HepG2 (cell line): ENCODE measurements at regions not wholly inside any gene's neighbourhood (a gene's known extent, or its start where the extent isn't known, plus 50 kb on each side); places are given as distances from the start of the nearest gene placed in this dataset.

Experiments used
- ATAC-seq: fragments of 200-7000 bp; cut with Tn5 transposase; 3 replicates; pipeline ENCODE4 v1.9.1; 2020; ENCODE audit warnings: mild to moderate bottlenecking, moderate library complexity
- BruUV-seq: library from RNA; stranded (reverse); fragments of 400-500 nt; replicated peaks from 2 replicates; lab custom pipeline; 2021; lab: Mats Ljungman, UMichigan
- CTCF ChIA-PET: fragments of 300-600 bp; formaldehyde crosslinking; extraction: SDS; loops from one replicate; lab custom pipeline; 2021; ENCODE audit warnings: low total read pairs, inconsistent platforms, low intra/inter-chr PET ratio; lab: Yijun Ruan, JAX
- POLR2A ChIA-PET: fragments of 350-600 bp; sonication (Branson Sonifier 250); formaldehyde crosslinking; loops from one replicate; lab custom pipeline; 2020; ENCODE audit warnings: antibody characterized with exemption, inconsistent platforms; lab: Yijun Ruan, JAX
- DNase-seq: peaks from one replicate; pipeline ENCODE4 v3.0.0-alpha.2; 2015; ENCODE audit warnings: low spot score
- FAIRE-seq: peaks from 3 replicates; lab custom pipeline; 2011; peaks lifted over from hg19 to GRCh38; lab: Jason Lieb, UNC
- H2AFZ ChIP-seq: one replicate; pipeline ENCODE4 v1.6.1; 2011; ENCODE audit warnings: low read length, inconsistent platforms
- H3K27ac ChIP-seq: fragments of 300-600 bp; 3 replicates; pipeline ENCODE4 v1.8.0; 2011; ENCODE audit warnings: mixed run types, mild to moderate bottlenecking, mixed read lengths, low read length, inconsistent platforms; ENCODE audit not compliant: insufficient read depth; ENCODE audit errors: extremely low read length
- H3K27me3 ChIP-seq, 2 experiments: fragments of 200-600 bp in 1 of 2; 2 replicates in 1 of 2; 3 replicates in 1 of 2; pipeline versions ENCODE4 v1.6.0 to v1.8.0; 2011; ENCODE audit warnings: low read length in 2 of 2, mild to moderate bottlenecking in 2 of 2, moderate library complexity in 2 of 2, inconsistent platforms in 1 of 2; ENCODE audit not compliant: insufficient read depth in 2 of 2, control insufficient read depth in 1 of 2
- H3K36me3 ChIP-seq, 2 experiments: fragments of 200-600 bp in 1 of 2; replicated peaks in 1 of 2; 2 replicates in 1 of 2; 3 replicates in 1 of 2; pipeline versions ENCODE4 v1.5.1 to v1.8.0; 2011; ENCODE audit warnings: low read length in 2 of 2, inconsistent platforms in 1 of 2; ENCODE audit not compliant: insufficient read depth in 2 of 2, control insufficient read depth in 1 of 2
- H3K4me1 ChIP-seq: 2 replicates; pipeline ENCODE4 v1.5.1; 2012; ENCODE audit warnings: low read length, inconsistent platforms; ENCODE audit not compliant: insufficient read depth
- H3K4me2 ChIP-seq: 2 replicates; pipeline ENCODE4 v1.6.0; 2011; ENCODE audit warnings: low read depth, low read length, inconsistent platforms
- H3K4me3 ChIP-seq, 3 experiments: fragments of 200-600 bp in 1 of 3; sonication (generic), shearing (Covaris generic) in 1 of 3; replicated peaks in 1 of 3; 2 replicates each; pipeline ENCODE4 v1.5.1; 2011 to 2016; ENCODE audit warnings: low read length in 3 of 3, inconsistent platforms in 2 of 3, low read depth in 2 of 3, mild to moderate bottlenecking in 2 of 3, control low read depth in 1 of 3, mixed read lengths in 1 of 3; ENCODE audit not compliant: insufficient read depth in 1 of 3
- H3K79me2 ChIP-seq: one replicate; pipeline ENCODE4 v1.6.1; 2011; ENCODE audit warnings: low read length, inconsistent platforms; ENCODE audit not compliant: insufficient read depth
- H3K9ac ChIP-seq: 2 replicates; pipeline ENCODE4 v1.6.0; 2011; ENCODE audit warnings: mild to moderate bottlenecking, low read depth, low read length, inconsistent platforms; ENCODE audit not compliant: insufficient read depth
- H3K9me3 ChIP-seq: 2 replicates; pipeline ENCODE4 v1.5.1; 2012; ENCODE audit warnings: mild to moderate bottlenecking, low read length
- H4K20me1 ChIP-seq: 2 replicates; pipeline ENCODE4 v1.6.0; 2011; ENCODE audit warnings: inconsistent platforms, mild to moderate bottlenecking, low read length, moderate library complexity; ENCODE audit not compliant: insufficient read depth
- ARNT ChIP-seq: fragments of 450-650 bp; IDR thresholded peaks from 2 replicates; pipeline ENCODE4 v1.6.1; 2017
- GRHL1 ChIP-seq: sonication (generic); formaldehyde crosslinking; conservative IDR thresholded peaks from 2 replicates; pipeline ENCODE4 v1.8.0; 2022; ENCODE audit warnings: missing genetic modification reagents
- HHEX ChIP-seq: IDR thresholded peaks from 2 replicates; pipeline ENCODE4 v1.6.1; 2016; ENCODE audit warnings: control low read depth
- ZBTB21 ChIP-seq: sonication (generic); formaldehyde crosslinking; IDR thresholded peaks from 2 replicates; pipeline ENCODE4 v1.4.0; 2020; ENCODE audit warnings: missing genetic modification reagents
- ZFP91 ChIP-seq: sonication (generic); formaldehyde crosslinking; IDR thresholded peaks from 2 replicates; pipeline ENCODE4 v1.9.0; 2022; ENCODE audit warnings: missing genetic modification reagents, mild to moderate bottlenecking, borderline replicate concordance
- ZHX2 ChIP-seq, 2 experiments: sonication (generic) in 1 of 2; formaldehyde crosslinking in 1 of 2; IDR thresholded peaks; 2 replicates each; pipeline versions ENCODE4 v1.6.1 to v1.9.0; 2014 to 2022; ENCODE audit warnings: antibody characterized with exemption in 1 of 2, borderline replicate concordance in 1 of 2, inconsistent platforms in 1 of 2, low read depth in 1 of 2, missing genetic modification reagents in 1 of 2
- ZNF136 ChIP-seq: sonication (generic); formaldehyde crosslinking; IDR thresholded peaks from 2 replicates; pipeline ENCODE4 v1.8.1; 2022; ENCODE audit warnings: low read depth, mild to moderate bottlenecking, moderate library complexity, missing genetic modification reagents
- ZNF850 ChIP-seq: sonication (generic); formaldehyde crosslinking; conservative IDR thresholded peaks from 2 replicates; pipeline ENCODE4 v1.9.0; 2021; ENCODE audit warnings: mild to moderate bottlenecking, missing genetic modification reagents
- WGBS: methylation state at CpG from one replicate; pipeline ENCODE4 v1.1.6; 2017; ENCODE audit warnings: low lambda C conversion rate; 5-methylcytosine and 5-hydroxymethylcytosine counted together
- in situ Hi-C: cut with HindIII; loops from 2 replicates; pipeline ENCODE4 v1.10.0; 2017; ENCODE audit warnings: low pct_unique_long_range_greater_than_20kb; ENCODE audit not compliant: extremely low pct_ligation_motif_present
- intact Hi-C: fragments of 100-400 bp; cut with micrococcal nuclease; formaldehyde crosslinking; loops from one replicate; pipeline ENCODE4 v1.10.0; 2022; ENCODE audit not compliant: unreplicated experiment

- H3K4me2 ChIP-seq = no peak overlapping the region
- ChIA-PET CTCF (no interaction called here), POLR2A (no interaction called here)
- H3K4me1 ChIP-seq = peaks cover 30% of the 10 kb centered on the region
- no peak overlapping the region for H3K27ac ChIP-seq
- WGBS = 20% methylated on average over 5 of the region's 5 CpGs
- no peak for ATAC-seq
- BruUV-seq = no TSS peak
- no peak overlapping the region for H3K9ac ChIP-seq
- no peaks in the 10 kb centered on the region for H3K9me3 ChIP-seq
- H3K27me3 ChIP-seq = no peaks in the 10 kb centered on the region; a peak in 1 of 5 replicates
- no peak for TF ChIP-seq ZNF136 (CRISPR knock-in tag)
- TF ChIP-seq GRHL1 = no peak
- TF ChIP-seq ZBTB21 (CRISPR knock-in tag) = no peak
- TF ChIP-seq ARNT = no peak
- TF ChIP-seq ZHX2 (IDR thresholded peaks at IDR 0.05; ENCODE audit: low read depth) = no peak
- TF ChIP-seq ZHX2 (CRISPR knock-in tag; IDR thresholded peaks at IDR 0.05; ENCODE audit: borderline replicate concordance) = no peak
- TF ChIP-seq ZFP91 (CRISPR knock-in tag) = no peak
- no peak for TF ChIP-seq ZNF850 (CRISPR knock-in tag)
- no peak for TF ChIP-seq HHEX
- H4K20me1 ChIP-seq = no peaks in the 10 kb centered on the region
- in situ Hi-C loops = no loop called here
- FAIRE-seq = no peak
- no peaks in the 10 kb centered on the region for H3K36me3 ChIP-seq
- no peaks in the 10 kb centered on the region for H3K79me2 ChIP-seq
- no peak for DNase-seq
- intact Hi-C loops = loop anchor here (10.0 kb wide), 1 partner anchor 112 kb away; no protein-coding TSS in a partner anchor
- H2AFZ ChIP-seq = no peak overlapping the region
- no peak overlapping the region for H3K4me3 ChIP-seq
Measured at GRCh38 chr18:22286585-22286984, 117.2 kb downstream of the GATA6 start.
